ENCODE measurements at regions not wholly inside any gene's neighbourhood (a gene's known extent, or its start where the extent isn't known, plus 50 kb on each side); places are given as distances from the start of the nearest gene placed in this dataset.
"Not testable (repeated sequence)": the region's sequence is repeated elsewhere in the genome, so short reads cannot be mapped to it uniquely, and the experiment has no call there.

- intact Hi-C loops (cut with DNase I), result no loop called here
- Histone ChIP-seq H3K9me3 (no peaks in the 10 kb centered on the region), H3K27me3 (ENCODE audit: low read depth) (peaks cover 3% of the 10 kb centered on the region), H3K4me3 (no peak overlapping the region), H3K36me3 (no peaks in the 10 kb centered on the region), H3K27ac (no peak overlapping the region), H3K4me1 (no peaks in the 10 kb centered on the region)
- DNase-seq (no peak), ATAC-seq (no peak)
- TF ChIP-seq CTCF (IDR thresholded peaks at IDR 0.05), result no peak
Measured at GRCh38 chr9:78428640-78429039, 131.7 kb downstream of the PSAT1 start.

- DNase-seq, result no peak
- no peak for ATAC-seq
- Histone ChIP-seq H3K9me3 (no peaks in the 10 kb centered on the region), H3K4me1 (no peaks in the 10 kb centered on the region), H3K27ac (no peak overlapping the region), H3K27me3 (ENCODE audit: low read depth) (peaks cover 8% of the 10 kb centered on the region), H3K4me3 (no peak overlapping the region), H3K36me3 (no peaks in the 10 kb centered on the region)
- intact Hi-C loops (cut with DNase I), result no loop called here
- no peak for TF ChIP-seq CTCF (IDR thresholded peaks at IDR 0.05)
Measured at GRCh38 chr9:78430387-78430786, 133.5 kb downstream of the PSAT1 start.

GRCh38 chr9:78431039-78431438 is 134.1 kb downstream of the PSAT1 start:
- H3K27ac ChIP-seq; ATAC-seq; H3K4me3 ChIP-seq; intact Hi-C loops (cut with DNase I); H3K4me1 ChIP-seq; H3K27me3 ChIP-seq (ENCODE audit: low read depth); H3K9me3 ChIP-seq; H3K36me3 ChIP-seq; DNase-seq: not testable (repeated sequence)

- DNase-seq (no peak), ATAC-seq (no peak)
- Histone ChIP-seq H3K36me3 (no peaks in the 10 kb centered on the region), H3K4me1 (peaks cover 10% of the 10 kb centered on the region), H3K27ac (no peak overlapping the region), H3K27me3 (ENCODE audit: low read depth) (peaks cover 5% of the 10 kb centered on the region), H3K9me3 (no peaks in the 10 kb centered on the region), H3K4me3 (no peak overlapping the region)
- intact Hi-C loops (cut with DNase I), result no loop called here
- TF ChIP-seq CTCF (IDR thresholded peaks at IDR 0.05), result no peak
Measured at GRCh38 chr9:78436873-78437272, 139.9 kb downstream of the PSAT1 start.

GRCh38 chr9:78437296-78437695 is 140.4 kb downstream of the PSAT1 start:
- DNase-seq, result no peak
- intact Hi-C loops (cut with DNase I), result no loop called here
- peaks cover 10% of the 10 kb centered on the region for H3K4me1 ChIP-seq
- H3K27ac ChIP-seq, result no peak overlapping the region
- TF ChIP-seq CTCF (IDR thresholded peaks at IDR 0.05), result no peak
- no peak overlapping the region for H3K4me3 ChIP-seq
- H3K9me3 ChIP-seq, result no peaks in the 10 kb centered on the region
- H3K36me3 ChIP-seq, result no peaks in the 10 kb centered on the region
- peaks cover 5% of the 10 kb centered on the region for H3K27me3 ChIP-seq (ENCODE audit: low read depth)
- ATAC-seq, result no peak

GRCh38 chr9:78437806-78438205 is 140.9 kb downstream of the PSAT1 start:
- no peak for DNase-seq
- no peak for TF ChIP-seq CTCF (IDR thresholded peaks at IDR 0.05)
- no peaks in the 10 kb centered on the region for H3K9me3 ChIP-seq
- intact Hi-C loops (cut with DNase I), result no loop called here
- no peak overlapping the region for H3K27ac ChIP-seq
- H3K36me3 ChIP-seq, result no peaks in the 10 kb centered on the region
- H3K4me3 ChIP-seq, result no peak overlapping the region
- H3K27me3 ChIP-seq (ENCODE audit: low read depth), result peaks cover 5% of the 10 kb centered on the region
- ATAC-seq, result no peak
- peaks cover 10% of the 10 kb centered on the region for H3K4me1 ChIP-seq

Measured in lower lobe of right lung (tissue), 2 donors.